Neural crest cell (in vitro differentiated cells): ENCODE measurements at regions not wholly inside any gene's neighbourhood (a gene's known extent, or its start where the extent isn't known, plus 50 kb on each side); places are given as distances from the start of the nearest gene placed in this dataset.

Experiments
- DNase-seq: peaks from one replicate; pipeline ENCODE4 v3.0.0; 2021; ENCODE audit warnings: low read depth, mixed read lengths, low spot score
- H3K27ac Mint-ChIP-seq: one replicate; pipeline ENCODE4 v1.8.0; 2021; ENCODE audit warnings: mild to moderate bottlenecking, mixed read lengths; ENCODE audit not compliant: unreplicated experiment
- H3K27me3 Mint-ChIP-seq: 2 replicates; pipeline ENCODE4 v1.8.0; 2021; ENCODE audit warnings: low read depth, mild to moderate bottlenecking, mixed read lengths
- H3K36me3 Mint-ChIP-seq: 2 replicates; pipeline ENCODE4 v1.8.0; 2021; ENCODE audit warnings: low read depth, mild to moderate bottlenecking, mixed read lengths
- H3K4me1 Mint-ChIP-seq: 2 replicates; pipeline ENCODE4 v1.8.0; 2021; ENCODE audit warnings: mixed read lengths
- H3K4me3 Mint-ChIP-seq: one replicate; pipeline ENCODE4 v1.8.0; 2021; ENCODE audit warnings: mild to moderate bottlenecking, mixed read lengths
- H3K9me3 Mint-ChIP-seq: 2 replicates; pipeline ENCODE4 v1.8.0; 2021; ENCODE audit warnings: mixed read lengths
- TF ChIP-seq, protein P1 (sequence below): fragments of 200-600 bp; sonication (generic); conservative IDR thresholded peaks from 2 replicates; pipeline ENCODE4 v1.5.0; 2021; ENCODE audit warnings: antibody characterized with exemption, mild to moderate bottlenecking

DNA sequence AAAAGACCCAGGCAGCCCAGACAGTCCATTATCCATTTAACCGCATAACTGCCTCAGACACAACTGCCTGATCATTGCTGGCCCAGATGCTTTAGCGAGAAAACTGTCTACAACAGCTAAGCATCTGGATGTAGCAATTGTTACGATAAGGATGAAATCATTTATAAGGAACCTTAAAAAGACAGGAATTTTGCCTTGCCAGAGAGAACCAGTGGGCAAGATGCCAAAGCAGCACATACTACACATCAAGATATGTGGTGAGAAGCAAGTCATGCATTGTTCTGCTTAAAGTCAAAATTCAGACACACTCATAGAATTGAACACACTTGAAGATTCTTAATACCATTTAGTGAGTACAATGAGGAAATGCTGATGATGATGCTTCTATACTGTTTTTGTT lies 1525.3 kb downstream of the CDH8 start:
- TF ChIP-seq, protein P1, sequence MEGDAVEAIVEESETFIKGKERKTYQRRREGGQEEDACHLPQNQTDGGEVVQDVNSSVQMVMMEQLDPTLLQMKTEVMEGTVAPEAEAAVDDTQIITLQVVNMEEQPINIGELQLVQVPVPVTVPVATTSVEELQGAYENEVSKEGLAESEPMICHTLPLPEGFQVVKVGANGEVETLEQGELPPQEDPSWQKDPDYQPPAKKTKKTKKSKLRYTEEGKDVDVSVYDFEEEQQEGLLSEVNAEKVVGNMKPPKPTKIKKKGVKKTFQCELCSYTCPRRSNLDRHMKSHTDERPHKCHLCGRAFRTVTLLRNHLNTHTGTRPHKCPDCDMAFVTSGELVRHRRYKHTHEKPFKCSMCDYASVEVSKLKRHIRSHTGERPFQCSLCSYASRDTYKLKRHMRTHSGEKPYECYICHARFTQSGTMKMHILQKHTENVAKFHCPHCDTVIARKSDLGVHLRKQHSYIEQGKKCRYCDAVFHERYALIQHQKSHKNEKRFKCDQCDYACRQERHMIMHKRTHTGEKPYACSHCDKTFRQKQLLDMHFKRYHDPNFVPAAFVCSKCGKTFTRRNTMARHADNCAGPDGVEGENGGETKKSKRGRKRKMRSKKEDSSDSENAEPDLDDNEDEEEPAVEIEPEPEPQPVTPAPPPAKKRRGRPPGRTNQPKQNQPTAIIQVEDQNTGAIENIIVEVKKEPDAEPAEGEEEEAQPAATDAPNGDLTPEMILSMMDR = no peak
- H3K36me3 Mint-ChIP-seq = no peaks in the 10 kb centered on the region
- DNase-seq = no peak
- no peak overlapping the region for H3K4me3 Mint-ChIP-seq
- peaks cover 6% of the 10 kb centered on the region for H3K9me3 Mint-ChIP-seq
- no peaks in the 10 kb centered on the region for H3K27me3 Mint-ChIP-seq
- H3K4me1 Mint-ChIP-seq = no peaks in the 10 kb centered on the region
- H3K27ac Mint-ChIP-seq = no peak overlapping the region

DNA sequence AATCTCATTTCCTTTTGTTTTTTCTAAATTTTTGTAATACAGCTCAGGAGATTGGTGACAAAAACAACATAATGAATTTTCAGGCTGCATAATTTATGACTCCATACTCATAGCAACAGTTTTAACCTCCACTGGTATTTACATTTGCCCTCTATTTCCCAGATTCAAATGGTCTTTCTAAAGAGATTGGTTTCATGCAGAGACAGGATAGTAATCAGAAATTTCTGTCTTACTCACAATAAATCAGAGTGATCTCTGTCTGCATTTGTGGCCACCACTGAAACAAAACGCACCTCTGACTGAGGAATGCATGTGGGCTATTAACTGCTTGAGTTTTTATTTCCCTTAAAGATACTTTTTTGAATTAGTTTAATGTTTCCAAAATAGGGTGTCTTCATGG lies 1526.0 kb downstream of the CDH8 start:
- peaks cover 5% of the 10 kb centered on the region for H3K9me3 Mint-ChIP-seq
- H3K36me3 Mint-ChIP-seq = no peaks in the 10 kb centered on the region
- no peak overlapping the region for H3K4me3 Mint-ChIP-seq
- TF ChIP-seq, protein P1 = no peak
- H3K27me3 Mint-ChIP-seq = no peaks in the 10 kb centered on the region
- DNase-seq = no peak
- no peaks in the 10 kb centered on the region for H3K4me1 Mint-ChIP-seq
- no peak overlapping the region for H3K27ac Mint-ChIP-seq

DNA sequence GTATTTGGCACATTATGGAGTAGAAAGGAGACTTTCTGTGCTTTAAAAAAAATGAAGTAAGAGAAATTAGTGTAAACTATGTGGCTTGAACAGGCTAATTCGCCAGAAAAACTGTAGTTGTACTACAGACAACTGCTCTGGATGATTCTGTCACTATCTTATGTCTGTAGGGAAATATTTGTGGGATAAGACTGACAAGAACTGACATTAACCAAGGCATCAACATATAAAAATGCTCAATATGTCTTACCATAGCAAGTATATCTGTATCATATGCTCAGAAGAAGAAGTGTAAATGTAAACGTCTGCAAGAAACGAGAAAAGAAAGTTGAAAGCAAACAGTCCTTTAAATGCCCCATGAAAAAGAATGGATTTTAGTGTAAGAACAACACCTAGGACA lies 1545.0 kb downstream of the CDH8 start:
- no peak overlapping the region for H3K4me3 Mint-ChIP-seq
- TF ChIP-seq, protein P1 = no peak
- no peak overlapping the region for H3K27ac Mint-ChIP-seq
- no peaks in the 10 kb centered on the region for H3K27me3 Mint-ChIP-seq
- H3K4me1 Mint-ChIP-seq = no peaks in the 10 kb centered on the region
- no peaks in the 10 kb centered on the region for H3K9me3 Mint-ChIP-seq
- no peak for DNase-seq
- no peaks in the 10 kb centered on the region for H3K36me3 Mint-ChIP-seq

DNA sequence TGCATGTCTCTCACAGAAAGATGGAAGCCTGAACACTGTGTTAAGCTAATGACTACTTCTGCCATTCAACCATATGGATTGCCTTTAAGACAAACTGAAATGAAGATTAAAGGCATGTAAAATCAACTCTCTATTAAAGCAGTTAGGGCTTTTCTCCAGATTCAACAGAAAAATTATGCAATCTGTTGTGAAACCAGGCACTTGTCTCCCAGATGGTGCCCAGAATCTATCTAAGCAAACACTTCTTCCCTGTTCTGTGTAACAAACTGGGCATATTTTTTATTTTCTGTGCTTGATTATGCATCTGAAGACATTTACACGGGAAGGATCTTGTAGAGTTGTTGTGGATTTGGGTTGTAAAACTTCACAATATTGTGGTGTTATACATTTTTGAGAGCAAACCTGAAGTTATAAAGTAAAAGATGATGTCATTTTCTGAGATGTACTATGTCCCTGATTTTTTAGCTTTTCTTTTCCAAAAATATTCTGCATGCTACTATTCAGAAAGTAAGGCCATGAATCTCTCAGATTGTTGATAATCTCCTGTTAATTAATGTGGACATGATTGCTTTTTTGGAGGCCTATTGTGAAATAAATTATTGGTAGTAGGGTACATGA lies 1550.3 kb downstream of the CDH8 start:
- Mint-ChIP-seq H3K27ac (no peak overlapping the region), H3K9me3 (no peaks in the 10 kb centered on the region), H3K36me3 (no peaks in the 10 kb centered on the region), H3K4me1 (no peaks in the 10 kb centered on the region), H3K27me3 (no peaks in the 10 kb centered on the region), H3K4me3 (no peak overlapping the region)
- DNase-seq = no peak
- TF ChIP-seq, protein P1 = no peak

DNA sequence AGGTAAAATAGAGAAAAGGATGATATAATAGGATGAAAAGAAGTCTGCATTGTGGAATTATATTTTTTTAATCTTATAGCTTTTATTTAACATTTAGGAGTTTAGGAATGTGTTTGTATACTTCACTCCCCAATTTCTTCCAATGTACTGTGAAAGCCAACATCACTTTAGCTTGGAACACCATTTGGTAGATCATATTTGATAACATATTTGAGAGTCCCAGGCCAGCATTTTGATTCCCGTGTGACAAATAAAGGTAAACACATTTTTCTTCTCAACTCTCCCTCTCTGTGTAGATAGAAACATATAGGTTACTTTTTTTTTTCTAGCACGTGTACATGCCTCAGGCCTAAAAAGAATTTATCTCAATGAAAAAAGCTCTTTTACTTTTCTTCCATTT lies 1551.3 kb downstream of the CDH8 start:
- Mint-ChIP-seq H3K9me3 (no peaks in the 10 kb centered on the region), H3K27ac (no peak overlapping the region), H3K4me3 (no peak overlapping the region), H3K36me3 (no peaks in the 10 kb centered on the region), H3K27me3 (no peaks in the 10 kb centered on the region), H3K4me1 (no peaks in the 10 kb centered on the region)
- TF ChIP-seq, protein P1 = no peak
- DNase-seq = no peak
